NCI-H526 (cell line): ENCODE measurements at regions not wholly inside any gene's neighbourhood (a gene's known extent, or its start where the extent isn't known, plus 50 kb on each side); places are given as distances from the start of the nearest gene placed in this dataset.
"Not testable (repeated sequence)": the region's sequence is repeated elsewhere in the genome, so short reads cannot be mapped to it uniquely, and the experiment has no call there.

Source experiments
- DNase-seq, 2 experiments: peaks; one replicate each; lab custom pipeline; 2025; lab: John Stamatoyannopoulos, UW

- no peak for DNase-seq
Measured at GRCh38 chr12:107144441-107144840, 51.1 kb upstream of the CRY1 start.

- no peak for DNase-seq
Measured at GRCh38 chr12:107144990-107145389, 51.6 kb upstream of the CRY1 start.

GRCh38 chr12:107145397-107145796 lies 52.0 kb upstream of the CRY1 start:
- no peak for DNase-seq

- DNase-seq = no peak
Measured at GRCh38 chr12:107148107-107148506, 54.8 kb upstream of the CRY1 start.

- no peak for DNase-seq
Measured at GRCh38 chr12:107152315-107152714, 59.0 kb upstream of the CRY1 start.

GRCh38 chr12:107159384-107159900 lies 66.1 kb upstream of the CRY1 start:
- no peak for DNase-seq

- DNase-seq = no peak
Measured at GRCh38 chr12:107163413-107163812, 70.1 kb upstream of the CRY1 start.

- DNase-seq = no peak
Measured at GRCh38 chr12:107164392-107164791, 71.0 kb upstream of the CRY1 start.

GRCh38 chr12:107165581-107165980 lies 72.2 kb upstream of the CRY1 start:
- DNase-seq = no peak

GRCh38 chr12:107167756-107168155 lies 74.4 kb upstream of the CRY1 start:
- DNase-seq = no peak

GRCh38 chr12:107169200-107169599 lies 75.9 kb upstream of the CRY1 start:
- no peak for DNase-seq

- DNase-seq = no peak
Measured at GRCh38 chr12:107178776-107179175, 85.4 kb upstream of the CRY1 start.

- DNase-seq = no peak
Measured at GRCh38 chr12:107179871-107180270, 86.5 kb upstream of the CRY1 start.

GRCh38 chr12:107180272-107180671 lies 86.9 kb upstream of the CRY1 start:
- DNase-seq = no peak

- no peak for DNase-seq
Measured at GRCh38 chr12:107184359-107184930, 91.1 kb upstream of the CRY1 start.

GRCh38 chr12:107196681-107197080 lies 103.3 kb upstream of the CRY1 start:
- no peak for DNase-seq

- DNase-seq = no peak
Measured at GRCh38 chr12:107200394-107200793, 107.0 kb upstream of the CRY1 start.

GRCh38 chr12:107207931-107208525 lies 114.7 kb upstream of the CRY1 start:
- no peak for DNase-seq

- not testable (repeated sequence) for DNase-seq
Measured at GRCh38 chr12:107209700-107210099, 116.4 kb upstream of the CRY1 start.

GRCh38 chr12:107214373-107214773 lies 121.0 kb upstream of the CRY1 start:
- not testable (repeated sequence) for DNase-seq

- DNase-seq = not testable (repeated sequence)
Measured at GRCh38 chr12:107216411-107216810, 123.1 kb upstream of the CRY1 start.

GRCh38 chr12:107219301-107219700 lies 126.0 kb upstream of the CRY1 start:
- no peak for DNase-seq

GRCh38 chr12:107221913-107222312 lies 128.6 kb upstream of the CRY1 start:
- DNase-seq = no peak

GRCh38 chr12:107223821-107224220 lies 130.5 kb upstream of the CRY1 start:
- DNase-seq = no peak
